ENCODE measurements at regions not wholly inside any gene's neighbourhood (a gene's known extent, or its start where the extent isn't known, plus 50 kb on each side); places are given as distances from the start of the nearest gene placed in this dataset.

DNA sequence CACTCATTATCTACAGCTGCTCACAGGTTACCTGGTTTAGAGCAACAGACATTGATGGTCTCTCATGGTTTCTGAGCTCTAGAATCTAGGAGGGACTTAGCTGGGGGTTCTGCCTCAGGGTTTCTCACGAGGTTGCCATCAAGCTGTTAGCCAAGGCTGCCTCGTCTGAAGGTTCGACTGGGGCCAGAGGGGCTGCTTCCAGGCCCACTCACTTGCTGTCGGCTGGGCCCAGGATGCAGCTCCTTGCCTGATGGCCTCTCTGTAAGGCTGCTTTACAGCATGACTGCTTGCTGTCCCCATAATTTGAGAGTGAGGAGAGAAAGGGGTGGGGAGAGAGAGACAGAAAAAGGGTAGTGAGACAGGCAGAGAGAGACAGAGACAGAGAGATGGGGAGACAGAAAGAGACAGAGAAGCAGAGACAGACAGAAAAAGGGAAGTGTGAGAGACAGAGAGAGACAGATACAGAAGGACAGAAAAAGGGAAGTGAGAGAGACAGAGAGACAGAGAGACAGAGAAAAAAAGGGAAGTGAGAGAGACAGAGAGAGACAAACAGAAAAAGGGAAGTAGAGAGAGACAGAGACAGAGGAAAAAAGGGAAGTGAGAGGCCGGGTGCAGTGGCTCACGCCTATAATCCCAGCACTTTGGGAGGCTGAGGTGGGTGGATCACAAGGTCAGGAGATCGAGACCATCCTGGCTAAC is 106.8 kb upstream of the C1orf174 start:
- TF ChIP-seq, protein P1, sequence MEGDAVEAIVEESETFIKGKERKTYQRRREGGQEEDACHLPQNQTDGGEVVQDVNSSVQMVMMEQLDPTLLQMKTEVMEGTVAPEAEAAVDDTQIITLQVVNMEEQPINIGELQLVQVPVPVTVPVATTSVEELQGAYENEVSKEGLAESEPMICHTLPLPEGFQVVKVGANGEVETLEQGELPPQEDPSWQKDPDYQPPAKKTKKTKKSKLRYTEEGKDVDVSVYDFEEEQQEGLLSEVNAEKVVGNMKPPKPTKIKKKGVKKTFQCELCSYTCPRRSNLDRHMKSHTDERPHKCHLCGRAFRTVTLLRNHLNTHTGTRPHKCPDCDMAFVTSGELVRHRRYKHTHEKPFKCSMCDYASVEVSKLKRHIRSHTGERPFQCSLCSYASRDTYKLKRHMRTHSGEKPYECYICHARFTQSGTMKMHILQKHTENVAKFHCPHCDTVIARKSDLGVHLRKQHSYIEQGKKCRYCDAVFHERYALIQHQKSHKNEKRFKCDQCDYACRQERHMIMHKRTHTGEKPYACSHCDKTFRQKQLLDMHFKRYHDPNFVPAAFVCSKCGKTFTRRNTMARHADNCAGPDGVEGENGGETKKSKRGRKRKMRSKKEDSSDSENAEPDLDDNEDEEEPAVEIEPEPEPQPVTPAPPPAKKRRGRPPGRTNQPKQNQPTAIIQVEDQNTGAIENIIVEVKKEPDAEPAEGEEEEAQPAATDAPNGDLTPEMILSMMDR (IDR thresholded peaks at IDR 0.05), result no peak
- TF ChIP-seq POLR2A (IDR thresholded peaks at IDR 0.05), result no peak

All from right lobe of liver (tissue), 4 donors.